ENCODE measurements at regions not wholly inside any gene's neighbourhood (a gene's known extent, or its start where the extent isn't known, plus 50 kb on each side); places are given as distances from the start of the nearest gene placed in this dataset.

- no peak overlapping the region for H3K27ac Mint-ChIP-seq
- ChIA-PET CTCF (no interaction called here), POLR2A (no interaction called here)
- no peaks in the 10 kb centered on the region for H3K36me3 Mint-ChIP-seq (ENCODE audit: low read depth)
- H3K4me3 Mint-ChIP-seq = no peak overlapping the region
- H3K36me3 ChIP-seq (ENCODE audit: insufficient read depth, low read length) = no peaks in the 10 kb centered on the region
- ATAC-seq (ENCODE audit: poor library complexity) (no peak), DNase-seq (no peak)
- no peaks in the 10 kb centered on the region for H3K27me3 Mint-ChIP-seq
- intact Hi-C loops (cut with DNase I, micrococcal nuclease) = no loop called here
- H3K4me3 ChIP-seq (ENCODE audit: low read length) = no peak overlapping the region
- no peak for TF ChIP-seq CTCF (IDR thresholded peaks at IDR 0.05)
- H3K27me3 ChIP-seq (ENCODE audit: control insufficient read depth in 1 of 2, insufficient read depth in 2 of 2, low read length in 2 of 2) = no peaks in the 10 kb centered on the region
- peaks cover 0 to 3% of the 10 kb centered on the region in 2 experiments for H3K9me3 ChIP-seq (ENCODE audit: control insufficient read depth in 1 of 2, insufficient read depth in 1 of 2, low read length in 2 of 2)
- no peaks in the 10 kb centered on the region for H3K4me1 Mint-ChIP-seq (ENCODE audit: low read depth)
- H3K27ac ChIP-seq (ENCODE audit: low read depth in 1 of 2, low read length in 2 of 2) = no peak overlapping the region
- H3K9me3 Mint-ChIP-seq = peaks cover 7% of the 10 kb centered on the region
- H3K4me1 ChIP-seq (ENCODE audit: insufficient read depth, low read length) = no peaks in the 10 kb centered on the region
Observed at GRCh38 chr6:19682859-19683258, 154.3 kb upstream of the ID4 start.

GRCh38 chr6:19690325-19691075, 146.7 kb upstream of the ID4 start:
- TF ChIP-seq CTCF (IDR thresholded peaks at IDR 0.05) = no peak
- ATAC-seq (ENCODE audit: poor library complexity) = no peak
- H3K36me3 ChIP-seq (ENCODE audit: insufficient read depth, low read length) = no peaks in the 10 kb centered on the region
- H3K4me3 Mint-ChIP-seq = no peak overlapping the region
- no peaks in the 10 kb centered on the region for H3K4me1 ChIP-seq (ENCODE audit: insufficient read depth, low read length)
- no peak overlapping the region for H3K27ac ChIP-seq (ENCODE audit: low read depth in 1 of 2, low read length in 2 of 2)
- peaks cover 0 to 14% of the 10 kb centered on the region in 2 experiments for H3K9me3 ChIP-seq (ENCODE audit: control insufficient read depth in 1 of 2, insufficient read depth in 1 of 2, low read length in 2 of 2)
- H3K4me1 Mint-ChIP-seq (ENCODE audit: low read depth) = no peaks in the 10 kb centered on the region
- no peaks in the 10 kb centered on the region for H3K36me3 Mint-ChIP-seq (ENCODE audit: low read depth)
- ChIA-PET POLR2A (no interaction called here), CTCF (no interaction called here)
- peaks cover 9% of the 10 kb centered on the region for H3K9me3 Mint-ChIP-seq
- no peak overlapping the region for H3K4me3 ChIP-seq (ENCODE audit: low read length)
- peaks cover 8 to 25% of the 10 kb centered on the region in 2 experiments for H3K27me3 ChIP-seq (ENCODE audit: control insufficient read depth in 1 of 2, insufficient read depth in 2 of 2, low read length in 2 of 2)
- H3K27me3 Mint-ChIP-seq = peaks cover 40% of the 10 kb centered on the region
- intact Hi-C loops (cut with DNase I, micrococcal nuclease) = no loop called here
- no peak overlapping the region for H3K27ac Mint-ChIP-seq
- no peak for DNase-seq

- H3K4me3 Mint-ChIP-seq = no peak overlapping the region
- TF ChIP-seq CTCF (IDR thresholded peaks at IDR 0.05) = no peak
- DNase-seq (no peak), ATAC-seq (ENCODE audit: poor library complexity) (no peak)
- Histone ChIP-seq H3K36me3 (ENCODE audit: insufficient read depth, low read length) (no peaks in the 10 kb centered on the region), H3K27ac (ENCODE audit: low read depth in 1 of 2, low read length in 2 of 2) (no peak overlapping the region), H3K4me3 (ENCODE audit: low read length) (no peak overlapping the region), H3K27me3 (ENCODE audit: control insufficient read depth in 1 of 2, insufficient read depth in 2 of 2, low read length in 2 of 2) (peaks cover 8 to 25% of the 10 kb centered on the region in 2 experiments), H3K9me3 (ENCODE audit: control insufficient read depth in 1 of 2, insufficient read depth in 1 of 2, low read length in 2 of 2) (peaks cover 0 to 14% of the 10 kb centered on the region in 2 experiments), H3K4me1 (ENCODE audit: insufficient read depth, low read length) (no peaks in the 10 kb centered on the region)
- intact Hi-C loops (cut with DNase I, micrococcal nuclease) = no loop called here
- no peak overlapping the region for H3K27ac Mint-ChIP-seq
- peaks cover 40% of the 10 kb centered on the region for H3K27me3 Mint-ChIP-seq
- no peaks in the 10 kb centered on the region for H3K36me3 Mint-ChIP-seq (ENCODE audit: low read depth)
- peaks cover 9% of the 10 kb centered on the region for H3K9me3 Mint-ChIP-seq
- CTCF ChIA-PET = no interaction called here
- no peaks in the 10 kb centered on the region for H3K4me1 Mint-ChIP-seq (ENCODE audit: low read depth)
- POLR2A ChIA-PET = no interaction called here
Observed at GRCh38 chr6:19691465-19692167, 145.6 kb upstream of the ID4 start.

Data from CD4-positive, alpha-beta T cell (primary cell).